ENCODE measurements at regions not wholly inside any gene's neighbourhood (a gene's known extent, or its start where the extent isn't known, plus 50 kb on each side); places are given as distances from the start of the nearest gene placed in this dataset.
A peak's percentile ranks its signal among the peaks of the same experiment; 100 is the strongest.

DNA sequence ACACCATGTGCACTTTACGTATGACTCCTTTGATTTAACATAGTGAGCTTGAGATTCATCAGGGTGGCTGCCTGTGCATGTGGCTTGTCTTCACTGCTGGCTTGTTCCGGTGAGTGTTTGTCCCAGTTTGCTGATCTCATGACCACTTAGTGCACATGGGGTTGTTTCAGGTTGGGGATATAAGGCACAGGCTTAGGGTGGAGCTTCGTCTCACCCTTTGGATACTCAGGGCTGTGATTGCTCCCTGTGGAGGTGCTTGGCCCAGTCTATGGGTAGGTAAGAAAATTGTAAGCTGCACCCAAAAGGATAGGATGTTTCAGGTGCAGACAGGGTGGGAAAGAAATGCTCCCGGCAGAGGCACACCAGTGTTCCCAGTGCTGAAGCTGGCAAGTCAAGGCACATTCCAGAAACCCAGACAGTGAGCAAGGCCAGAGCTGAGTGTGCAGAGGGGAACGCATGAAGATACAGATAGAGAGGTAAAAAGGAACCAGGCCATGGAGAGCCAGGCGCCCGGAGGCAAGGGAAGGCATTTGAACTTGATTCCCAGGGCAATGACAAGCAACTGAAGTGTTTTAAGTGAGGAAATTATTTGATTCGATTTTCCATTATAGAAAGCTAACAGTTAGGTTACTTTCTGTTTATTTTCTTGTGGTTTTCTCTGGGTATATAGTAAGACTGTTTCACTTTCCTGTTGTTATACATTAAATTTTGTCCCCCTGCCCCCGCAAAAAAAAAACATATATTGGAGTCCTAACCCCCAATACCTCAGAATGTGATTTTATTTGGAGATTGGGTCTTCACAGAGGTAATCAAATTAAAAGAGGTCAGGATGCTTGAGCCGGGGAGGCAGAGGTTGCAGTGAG lies 289.8 kb upstream of the KLF6 start:
- DNase-seq (ENCODE audit: low spot score): no peak

GRCh38 chr10:4073912-4074311 lies 288.9 kb upstream of the KLF6 start:
- no peak for DNase-seq (ENCODE audit: low spot score)

- DNase-seq (ENCODE audit: low spot score): no peak
These were observed 286.1 kb upstream of the KLF6 start for GRCh38 chr10:4070921-4071660.

DNA sequence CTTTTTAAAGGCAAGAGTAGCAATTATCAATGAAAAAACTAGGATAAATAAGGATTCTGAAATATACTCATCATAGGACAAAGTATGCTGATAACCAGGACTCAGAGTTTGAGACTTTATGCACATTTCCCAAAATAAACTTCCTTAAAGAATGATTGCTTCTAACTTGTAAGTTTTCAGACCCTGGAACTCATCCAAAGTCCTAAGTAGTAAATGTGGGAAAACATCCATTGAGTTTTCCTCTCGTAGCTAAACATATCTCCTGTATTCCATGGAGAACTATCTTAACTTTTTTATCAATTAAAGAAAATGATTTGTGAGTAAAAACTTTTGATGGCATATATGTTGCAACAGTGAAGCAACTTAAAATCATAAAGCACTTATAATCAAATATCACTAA lies 285.2 kb upstream of the KLF6 start:
- DNase-seq (ENCODE audit: low spot score): no peak

GRCh38 chr10:4069491-4069890 lies 284.5 kb upstream of the KLF6 start:
- DNase-seq (ENCODE audit: low spot score): no peak

DNA sequence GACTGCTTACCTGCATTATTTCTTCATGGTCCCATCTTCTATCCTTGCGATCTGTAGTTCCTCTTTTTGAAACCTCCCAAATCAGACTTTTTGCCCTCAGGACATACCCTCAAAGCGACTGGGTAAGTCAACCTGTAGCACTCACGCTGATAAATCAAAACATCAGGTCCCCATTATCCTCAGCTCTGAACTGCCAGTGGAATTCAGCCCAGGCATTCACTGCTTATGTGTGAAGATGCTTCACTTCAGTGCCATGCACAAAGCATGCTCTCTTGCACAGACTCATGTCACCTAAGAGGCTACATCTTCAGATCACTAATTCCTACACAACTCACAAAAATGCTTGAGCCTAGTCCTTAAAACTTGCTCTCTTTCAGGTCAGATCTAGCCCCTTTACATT lies 283.6 kb upstream of the KLF6 start:
- DNase-seq (ENCODE audit: low spot score): no peak

- no peak for DNase-seq (ENCODE audit: low spot score)
These were observed 283.0 kb upstream of the KLF6 start for GRCh38 chr10:4067931-4068561.

GRCh38 chr10:4067531-4067930 lies 282.5 kb upstream of the KLF6 start:
- no peak for DNase-seq (ENCODE audit: low spot score)

DNA sequence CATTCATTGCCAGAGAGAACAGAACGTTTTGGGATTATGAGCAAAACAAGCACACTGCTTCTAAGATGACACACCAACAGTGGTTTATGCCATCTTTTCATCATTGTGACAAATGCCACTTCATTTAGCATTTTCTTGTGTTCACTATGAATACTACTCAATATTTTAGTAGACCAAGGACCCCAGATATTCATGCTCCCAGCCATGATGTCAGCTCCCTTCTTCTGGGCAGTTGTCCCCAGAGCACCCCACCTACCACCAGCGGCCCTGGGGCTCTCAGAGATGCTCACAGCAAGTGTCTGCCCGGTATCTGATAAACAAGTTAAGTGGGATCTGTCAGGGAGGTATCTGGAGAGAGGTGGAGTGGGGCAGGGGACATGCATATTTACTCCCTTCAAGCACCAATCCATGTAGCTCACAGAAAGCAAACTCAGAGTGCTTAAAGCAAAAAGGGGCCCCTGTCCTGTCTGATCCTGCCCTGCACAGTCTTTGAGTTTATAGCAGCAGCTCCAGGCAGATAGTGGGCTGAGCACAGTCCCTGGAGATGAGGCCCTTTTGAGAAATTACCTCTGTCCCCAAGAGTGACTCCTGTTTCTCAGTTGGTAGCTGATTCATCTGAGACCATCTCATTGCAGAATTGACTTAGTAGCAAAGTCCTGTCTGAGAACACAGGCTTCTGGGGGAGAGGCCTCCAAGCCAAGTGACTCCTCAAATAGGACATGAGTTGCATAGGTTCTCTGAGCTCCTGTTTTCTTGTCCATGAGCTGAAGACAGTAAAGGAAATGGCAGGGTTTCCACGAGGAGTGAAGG lies 281.8 kb upstream of the KLF6 start:
- no peak for DNase-seq (ENCODE audit: low spot score)

- no peak for DNase-seq (ENCODE audit: low spot score)
These were observed 279.5 kb upstream of the KLF6 start for GRCh38 chr10:4064489-4064888.

GRCh38 chr10:4063717-4064116 lies 278.7 kb upstream of the KLF6 start:
- no peak for DNase-seq (ENCODE audit: low spot score)

DNA sequence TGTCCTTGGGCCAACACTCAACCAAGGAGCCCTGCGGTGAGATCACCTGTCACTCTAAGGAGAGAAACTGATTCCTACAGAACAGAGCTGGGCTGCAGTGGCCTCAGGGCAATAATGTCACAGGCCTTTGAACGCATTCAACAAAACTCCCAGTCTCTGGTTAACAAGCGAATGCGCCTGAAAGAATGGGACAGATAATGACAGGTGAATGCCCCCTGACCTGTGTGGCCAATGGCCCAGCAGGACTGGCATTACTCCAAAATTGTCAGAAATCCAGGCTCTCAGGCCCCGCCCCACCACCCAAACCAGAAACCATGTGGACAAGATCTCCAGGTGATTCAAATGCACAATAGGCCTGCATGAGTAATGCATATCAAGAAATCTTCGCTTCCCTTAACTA lies 277.7 kb upstream of the KLF6 start:
- DNase-seq (ENCODE audit: low spot score): no peak

DNA sequence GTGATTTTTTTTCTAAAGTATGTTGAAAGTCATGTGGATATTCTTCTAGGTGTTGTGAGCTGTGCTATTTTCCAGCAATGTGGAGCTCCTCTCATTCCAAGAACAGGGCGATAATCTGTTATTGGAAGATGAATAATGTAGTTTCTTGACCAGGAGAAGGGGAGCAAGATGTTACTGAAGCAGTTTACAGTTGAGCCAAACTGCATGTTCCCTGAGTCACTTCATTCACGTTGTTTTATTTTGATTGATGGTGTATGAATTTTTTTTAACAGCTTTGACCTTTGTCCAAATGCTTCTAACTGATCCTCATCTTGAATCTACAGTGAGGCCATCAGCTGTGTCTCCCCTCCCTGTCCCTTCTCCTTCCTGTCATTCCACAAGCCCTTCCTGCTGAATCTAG lies 277.1 kb upstream of the KLF6 start:
- DNase-seq (ENCODE audit: low spot score): no peak

- no peak for DNase-seq (ENCODE audit: low spot score)
These were observed 276.5 kb upstream of the KLF6 start for GRCh38 chr10:4061441-4061951.

DNA sequence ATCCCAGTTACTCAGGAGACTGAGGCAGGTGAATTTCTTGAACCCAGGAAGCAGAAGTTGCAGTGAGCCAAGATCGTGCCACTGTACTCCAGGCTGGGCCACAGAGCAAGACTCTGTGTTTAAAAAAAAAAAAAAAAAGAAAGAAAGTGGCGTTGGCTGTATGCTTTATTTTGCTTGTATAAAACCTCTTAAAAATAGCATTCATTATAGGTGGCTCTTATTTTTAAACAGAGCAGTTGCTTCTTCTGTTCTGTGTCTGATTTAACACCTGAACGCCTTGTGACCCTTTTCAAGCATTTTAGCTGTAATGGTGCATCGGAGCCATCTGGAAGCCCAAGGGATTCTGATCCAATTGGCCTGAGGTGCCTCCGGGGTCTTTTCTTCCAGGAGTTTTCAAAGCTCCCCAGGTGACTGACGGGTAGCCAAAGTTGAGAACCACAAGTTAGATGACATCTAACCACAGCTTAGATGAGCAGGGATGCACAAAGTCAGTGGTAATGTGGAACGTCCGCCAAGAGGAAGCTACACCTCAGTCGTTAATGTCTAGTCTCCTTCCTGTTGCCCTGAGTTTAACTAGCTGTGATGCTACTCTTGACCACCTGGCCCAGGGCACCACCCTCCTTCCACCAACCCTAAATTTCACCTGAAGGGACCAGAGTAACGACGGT lies 274.6 kb upstream of the KLF6 start:
- DNase-seq (ENCODE audit: low spot score): no peak

DNA sequence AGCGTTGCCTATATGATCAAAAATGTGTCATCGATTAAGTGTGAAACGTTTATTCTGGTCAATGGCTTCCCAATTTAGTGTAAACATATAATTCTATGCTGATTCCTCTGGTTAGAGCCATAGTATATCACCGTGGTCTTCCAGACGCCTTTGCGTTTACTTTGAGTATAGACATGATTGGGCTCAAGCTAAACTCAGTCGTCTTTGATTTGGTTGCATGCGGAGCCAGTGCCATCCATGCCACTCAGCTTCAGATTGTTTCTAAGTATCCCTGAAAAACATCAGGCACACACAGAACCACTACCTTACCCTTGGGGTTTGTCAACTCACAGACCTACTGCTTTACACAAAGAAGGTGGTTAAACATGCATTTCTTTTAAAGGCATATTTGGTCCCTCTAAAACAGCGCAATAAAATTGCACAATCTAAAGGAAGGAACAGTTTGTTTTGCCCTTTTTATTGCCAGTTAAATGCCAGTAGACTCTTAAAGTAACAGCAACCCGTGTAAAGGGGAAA lies 273.6 kb upstream of the KLF6 start:
- no peak for DNase-seq (ENCODE audit: low spot score)

GRCh38 chr10:4057725-4058513 lies 272.9 kb upstream of the KLF6 start:
- DNase-seq (ENCODE audit: low spot score): no peak

DNA sequence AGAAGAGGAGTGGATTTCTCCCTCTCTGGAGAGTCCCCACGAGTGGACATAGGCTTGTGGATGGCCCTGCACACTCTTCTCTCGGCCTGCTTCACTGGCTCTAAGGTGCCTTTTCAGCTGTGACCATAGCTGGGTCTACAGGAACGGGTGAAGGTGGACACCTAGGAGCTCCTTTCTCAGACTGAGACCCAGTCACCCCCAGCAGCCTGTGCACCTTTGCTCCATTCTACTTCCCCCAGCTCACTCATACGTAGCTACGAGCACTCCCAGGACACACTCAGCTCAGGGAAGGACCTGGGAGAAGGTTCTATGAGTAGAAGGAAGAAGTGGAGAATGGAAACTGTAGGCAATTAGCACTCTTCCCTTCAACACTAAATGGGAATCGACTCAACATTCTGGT lies 272.0 kb upstream of the KLF6 start:
- DNase-seq (ENCODE audit: low spot score): no peak

- no peak for DNase-seq (ENCODE audit: low spot score)
These were observed 269.8 kb upstream of the KLF6 start for GRCh38 chr10:4054656-4055435.

GRCh38 chr10:4053940-4054339 lies 268.9 kb upstream of the KLF6 start:
- peak; percentile 21 for DNase-seq (ENCODE audit: low spot score)
